Activated CD4-positive, alpha-beta memory T cell treated with anti-CD3 and anti-CD28 coated beads for 36 hours (primary cell): ENCODE measurements at regions not wholly inside any gene's neighbourhood (a gene's known extent, or its start where the extent isn't known, plus 50 kb on each side); places are given as distances from the start of the nearest gene placed in this dataset.
"Not testable (repeated sequence)": the region's sequence is repeated elsewhere in the genome, so short reads cannot be mapped to it uniquely, and the experiment has no call there.

Source experiments
- CTCF ChIA-PET: fragments of 350-600 bp; sonication (Branson Sonifier 250); formaldehyde crosslinking; loops from one replicate; lab custom pipeline; 2021; ENCODE audit warnings: antibody characterized with exemption, inconsistent platforms; lab: Charles Lee
- POLR2A ChIA-PET: fragments of 350-600 bp; sonication (Branson Sonifier 250); formaldehyde crosslinking; loops from one replicate; lab custom pipeline; 2021; ENCODE audit warnings: antibody characterized with exemption; lab: Charles Lee
- DNase-seq: peaks from one replicate; pipeline ENCODE4 v3.0.0-alpha.2; 2020
- H3K27ac Mint-ChIP-seq: one replicate; pipeline ENCODE4 v1.8.0; 2021; ENCODE audit warnings: mixed read lengths
- H3K27me3 Mint-ChIP-seq: one replicate; pipeline ENCODE4 v1.8.0; 2021; ENCODE audit warnings: mixed read lengths
- H3K36me3 Mint-ChIP-seq: one replicate; pipeline ENCODE4 v1.8.0; 2021; ENCODE audit warnings: mixed read lengths
- H3K4me1 Mint-ChIP-seq: one replicate; pipeline ENCODE4 v1.8.0; 2021; ENCODE audit warnings: low read depth, mixed read lengths
- H3K4me3 Mint-ChIP-seq: one replicate; pipeline ENCODE4 v1.8.0; 2021; ENCODE audit warnings: mild to moderate bottlenecking, mixed read lengths
- H3K9me3 Mint-ChIP-seq: one replicate; pipeline ENCODE4 v1.8.0; 2021; ENCODE audit warnings: mixed read lengths
- intact Hi-C: fragments of 100-400 bp; cut with micrococcal nuclease; formaldehyde crosslinking; loops from one replicate; pipeline ENCODE4 v1.15.1; 2023

- CTCF ChIA-PET, H3K4me3 Mint-ChIP-seq, POLR2A ChIA-PET, H3K4me1 Mint-ChIP-seq, H3K36me3 Mint-ChIP-seq, DNase-seq, H3K27ac Mint-ChIP-seq, H3K9me3 Mint-ChIP-seq, intact Hi-C loops, H3K27me3 Mint-ChIP-seq: not testable (repeated sequence)
Observed at GRCh38 chr20:25953876-25954275, 257.2 kb upstream of the ZNF337 start.

GRCh38 chr20:25935230-25935629, 238.6 kb upstream of the ZNF337 start:
- H3K27ac Mint-ChIP-seq, H3K36me3 Mint-ChIP-seq, POLR2A ChIA-PET, CTCF ChIA-PET, H3K9me3 Mint-ChIP-seq, intact Hi-C loops, H3K4me1 Mint-ChIP-seq, H3K27me3 Mint-ChIP-seq, H3K4me3 Mint-ChIP-seq, DNase-seq: not testable (repeated sequence)

- H3K4me1 Mint-ChIP-seq, H3K27me3 Mint-ChIP-seq, H3K4me3 Mint-ChIP-seq, DNase-seq, H3K27ac Mint-ChIP-seq, POLR2A ChIA-PET, CTCF ChIA-PET, H3K9me3 Mint-ChIP-seq, intact Hi-C loops, H3K36me3 Mint-ChIP-seq: not testable (repeated sequence)
Observed at GRCh38 chr20:25932806-25933205, 236.2 kb upstream of the ZNF337 start.

- H3K4me1 Mint-ChIP-seq, H3K36me3 Mint-ChIP-seq, POLR2A ChIA-PET, DNase-seq, intact Hi-C loops, H3K27me3 Mint-ChIP-seq, CTCF ChIA-PET, H3K4me3 Mint-ChIP-seq, H3K9me3 Mint-ChIP-seq, H3K27ac Mint-ChIP-seq: not testable (repeated sequence)
Observed at GRCh38 chr20:25932170-25932569, 235.5 kb upstream of the ZNF337 start.

- CTCF ChIA-PET, DNase-seq, intact Hi-C loops, H3K27me3 Mint-ChIP-seq, H3K27ac Mint-ChIP-seq, H3K4me1 Mint-ChIP-seq, H3K4me3 Mint-ChIP-seq, H3K36me3 Mint-ChIP-seq, H3K9me3 Mint-ChIP-seq, POLR2A ChIA-PET: not testable (repeated sequence)
Observed at GRCh38 chr20:25902321-25902720, 205.7 kb upstream of the ZNF337 start.

- H3K27me3 Mint-ChIP-seq, POLR2A ChIA-PET, DNase-seq, CTCF ChIA-PET, H3K27ac Mint-ChIP-seq, H3K9me3 Mint-ChIP-seq, H3K4me3 Mint-ChIP-seq, H3K36me3 Mint-ChIP-seq, H3K4me1 Mint-ChIP-seq, intact Hi-C loops: not testable (repeated sequence)
Observed at GRCh38 chr20:25898663-25899062, 202.0 kb upstream of the ZNF337 start.

GRCh38 chr20:25879096-25879495, 182.4 kb upstream of the ZNF337 start:
- POLR2A ChIA-PET, H3K4me3 Mint-ChIP-seq, DNase-seq, H3K27ac Mint-ChIP-seq, H3K4me1 Mint-ChIP-seq, H3K27me3 Mint-ChIP-seq, H3K36me3 Mint-ChIP-seq, intact Hi-C loops, H3K9me3 Mint-ChIP-seq, CTCF ChIA-PET: not testable (repeated sequence)

GRCh38 chr20:25868650-25868979, 172.0 kb upstream of the ZNF337 start:
- H3K27ac Mint-ChIP-seq, H3K36me3 Mint-ChIP-seq, H3K9me3 Mint-ChIP-seq, POLR2A ChIA-PET, CTCF ChIA-PET, DNase-seq, intact Hi-C loops: not testable (repeated sequence)
- H3K4me3 Mint-ChIP-seq = peak overlapping the region; percentile 16
- H3K4me1 Mint-ChIP-seq = peaks cover 19% of the 10 kb centered on the region
- H3K27me3 Mint-ChIP-seq = peaks cover 38% of the 10 kb centered on the region

- peak; percentile 75 for DNase-seq
- Mint-ChIP-seq H3K4me1 (peaks cover 22% of the 10 kb centered on the region), H3K36me3 (no peaks in the 10 kb centered on the region), H3K27ac (no peak overlapping the region), H3K27me3 (peaks cover 40% of the 10 kb centered on the region), H3K9me3 (no peaks in the 10 kb centered on the region), H3K4me3 (peak overlapping the region; percentile 16)
- POLR2A ChIA-PET = no interaction called here
- CTCF ChIA-PET = no interaction called here
- intact Hi-C loops = no loop called here
Observed at GRCh38 chr20:25867776-25868649, 171.4 kb upstream of the ZNF337 start.

GRCh38 chr20:25867015-25867775, 170.5 kb upstream of the ZNF337 start:
- POLR2A ChIA-PET, H3K27ac Mint-ChIP-seq, H3K9me3 Mint-ChIP-seq, intact Hi-C loops, H3K4me3 Mint-ChIP-seq, CTCF ChIA-PET, DNase-seq, H3K36me3 Mint-ChIP-seq: not testable (repeated sequence)
- H3K27me3 Mint-ChIP-seq = peaks cover 47% of the 10 kb centered on the region
- peaks cover 30% of the 10 kb centered on the region for H3K4me1 Mint-ChIP-seq

GRCh38 chr20:25865715-25866656, 169.3 kb upstream of the ZNF337 start:
- H3K4me3 Mint-ChIP-seq = peak overlapping the region; percentile 45
- POLR2A ChIA-PET = no interaction called here
- CTCF ChIA-PET = no interaction called here
- peaks cover 56% of the 10 kb centered on the region for H3K27me3 Mint-ChIP-seq
- intact Hi-C loops = no loop called here
- peaks cover 41% of the 10 kb centered on the region for H3K4me1 Mint-ChIP-seq
- H3K9me3 Mint-ChIP-seq = no peaks in the 10 kb centered on the region
- no peak overlapping the region for H3K27ac Mint-ChIP-seq
- H3K36me3 Mint-ChIP-seq = no peaks in the 10 kb centered on the region
- peak; percentile 80 for DNase-seq
